ENCODE measurements at regions not wholly inside any gene's neighbourhood (a gene's known extent, or its start where the extent isn't known, plus 50 kb on each side); places are given as distances from the start of the nearest gene placed in this dataset.

GRCh38 chr13:103539265-103539664 lies 473.0 kb upstream of the SLC10A2 start:
- no peaks in the 10 kb centered on the region for H3K36me3 ChIP-seq (ENCODE audit: insufficient read depth)
- TF ChIP-seq CTCF (conservative IDR thresholded peaks at IDR 0.05; ENCODE audit: low read depth, low read length): no peak
- H3K27me3 ChIP-seq (ENCODE audit: insufficient read depth, low read depth): no peaks in the 10 kb centered on the region
- no peak overlapping the region for H2AFZ ChIP-seq (ENCODE audit: low read depth)
- no peak overlapping the region for H3K27ac ChIP-seq
- H3K4me1 ChIP-seq (ENCODE audit: low read depth, poor library complexity, severe bottlenecking): no peaks in the 10 kb centered on the region
- H3K4me2 ChIP-seq: no peak overlapping the region
- no peak overlapping the region for H3K9ac ChIP-seq
- H4K20me1 ChIP-seq (ENCODE audit: insufficient read depth): no peaks in the 10 kb centered on the region
- no peak overlapping the region for H3K4me3 ChIP-seq (IDR thresholded peaks at IDR 0.05; ENCODE audit: insufficient read depth, low read depth, low read length)
- H3K79me2 ChIP-seq (ENCODE audit: insufficient read depth, low read depth): no peaks in the 10 kb centered on the region

- Histone ChIP-seq H3K4me2 (no peak overlapping the region), H3K4me3 (IDR thresholded peaks at IDR 0.05; ENCODE audit: insufficient read depth, low read depth, low read length) (no peak overlapping the region), H3K4me1 (ENCODE audit: low read depth, poor library complexity, severe bottlenecking) (no peaks in the 10 kb centered on the region), H3K27me3 (ENCODE audit: insufficient read depth, low read depth) (no peaks in the 10 kb centered on the region), H3K27ac (no peak overlapping the region), H3K9ac (no peak overlapping the region), H2AFZ (ENCODE audit: low read depth) (no peak overlapping the region), H3K79me2 (ENCODE audit: insufficient read depth, low read depth) (no peaks in the 10 kb centered on the region), H3K36me3 (ENCODE audit: insufficient read depth) (no peaks in the 10 kb centered on the region), H4K20me1 (ENCODE audit: insufficient read depth) (no peaks in the 10 kb centered on the region)
- TF ChIP-seq CTCF (conservative IDR thresholded peaks at IDR 0.05; ENCODE audit: low read depth, low read length): no peak
Observed at GRCh38 chr13:103537616-103538015, 471.4 kb upstream of the SLC10A2 start.

GRCh38 chr13:103531278-103531677 lies 465.1 kb upstream of the SLC10A2 start:
- Histone ChIP-seq H3K27ac (no peak overlapping the region), H3K4me2 (no peak overlapping the region), H3K4me3 (IDR thresholded peaks at IDR 0.05; ENCODE audit: insufficient read depth, low read depth, low read length) (no peak overlapping the region), H3K36me3 (ENCODE audit: insufficient read depth) (no peaks in the 10 kb centered on the region), H4K20me1 (ENCODE audit: insufficient read depth) (no peaks in the 10 kb centered on the region), H2AFZ (ENCODE audit: low read depth) (no peak overlapping the region), H3K27me3 (ENCODE audit: insufficient read depth, low read depth) (no peaks in the 10 kb centered on the region), H3K9ac (no peak overlapping the region), H3K79me2 (ENCODE audit: insufficient read depth, low read depth) (no peaks in the 10 kb centered on the region), H3K4me1 (ENCODE audit: low read depth, poor library complexity, severe bottlenecking) (peaks cover 9% of the 10 kb centered on the region)
- TF ChIP-seq CTCF (conservative IDR thresholded peaks at IDR 0.05; ENCODE audit: low read depth, low read length): no peak

- Histone ChIP-seq H3K4me1 (ENCODE audit: low read depth, poor library complexity, severe bottlenecking) (peaks cover 30% of the 10 kb centered on the region), H3K4me3 (IDR thresholded peaks at IDR 0.05; ENCODE audit: insufficient read depth, low read depth, low read length) (no peak overlapping the region), H3K9ac (no peak overlapping the region), H3K79me2 (ENCODE audit: insufficient read depth, low read depth) (no peaks in the 10 kb centered on the region), H3K27me3 (ENCODE audit: insufficient read depth, low read depth) (no peaks in the 10 kb centered on the region), H3K36me3 (ENCODE audit: insufficient read depth) (no peaks in the 10 kb centered on the region), H3K4me2 (no peak overlapping the region), H3K27ac (no peak overlapping the region), H4K20me1 (ENCODE audit: insufficient read depth) (no peaks in the 10 kb centered on the region), H2AFZ (ENCODE audit: low read depth) (no peak overlapping the region)
- TF ChIP-seq CTCF (conservative IDR thresholded peaks at IDR 0.05; ENCODE audit: low read depth, low read length): no peak
Observed at GRCh38 chr13:103528437-103528836, 462.2 kb upstream of the SLC10A2 start.

All from KMS-11 (cell line).